OCI-LY1 (cell line): ENCODE measurements at regions not wholly inside any gene's neighbourhood (a gene's known extent, or its start where the extent isn't known, plus 50 kb on each side); places are given as distances from the start of the nearest gene placed in this dataset.

Experiments used
- CTCF ChIP-seq: fragments of 200-600 bp; sonication (generic), shearing (Covaris generic); IDR thresholded peaks from 2 replicates; pipeline ENCODE4 v1.5.1; 2017; ENCODE audit warnings: mild to moderate bottlenecking, antibody characterized with exemption, low read length, moderate library complexity, mixed read lengths
- EZH2 ChIP-seq: fragments of 200-600 bp; sonication (generic), shearing (Covaris generic); IDR thresholded peaks from 2 replicates; pipeline ENCODE4 v1.8.0; 2017; ENCODE audit warnings: borderline replicate concordance, mixed run types, mild to moderate bottlenecking, antibody characterized with exemption, low read length, moderate library complexity, mixed read lengths

GRCh38 chr9:107394264-107394663, 95.3 kb downstream of the KLF4 start:
- TF ChIP-seq CTCF (no peak), EZH2 (no peak)
